Activated CD4-positive, alpha-beta T cell treated with anti-CD3 and anti-CD28 coated beads for 4 hours (primary cell): ENCODE measurements at regions not wholly inside any gene's neighbourhood (a gene's known extent, or its start where the extent isn't known, plus 50 kb on each side); places are given as distances from the start of the nearest gene placed in this dataset.
"Not testable (repeated sequence)": the region's sequence is repeated elsewhere in the genome, so short reads cannot be mapped to it uniquely, and the experiment has no call there.

Source experiments
- DNase-seq, 2 donors: peaks; one replicate each; pipeline ENCODE4 v3.0.0-alpha.2; 2020

- no peak for DNase-seq
Observed at GRCh38 chr2:8115456-8115855, 566.4 kb upstream of the ID2 start.

- DNase-seq: no peak
Observed at GRCh38 chr2:8115966-8116365, 565.9 kb upstream of the ID2 start.

DNA sequence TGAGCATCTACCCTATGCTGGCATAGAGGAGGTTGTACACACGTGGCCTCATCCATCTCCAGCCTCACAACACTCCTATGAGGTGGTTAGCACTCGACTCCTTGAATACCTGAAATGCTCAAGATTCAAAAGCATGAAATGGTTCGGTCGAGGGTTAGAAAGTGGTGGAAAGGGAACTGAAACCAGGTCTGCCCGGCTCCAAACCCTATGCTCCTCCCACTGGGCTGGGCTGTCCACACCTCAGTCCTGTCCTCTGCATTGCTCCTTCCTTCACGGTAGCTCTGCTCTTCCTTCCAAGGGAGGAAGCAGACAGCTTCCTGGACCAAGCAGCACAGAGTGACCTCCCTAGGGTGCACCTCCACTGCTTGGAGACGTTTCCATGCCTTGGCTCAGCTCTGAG is 565.2 kb upstream of the ID2 start:
- no peak for DNase-seq

DNA sequence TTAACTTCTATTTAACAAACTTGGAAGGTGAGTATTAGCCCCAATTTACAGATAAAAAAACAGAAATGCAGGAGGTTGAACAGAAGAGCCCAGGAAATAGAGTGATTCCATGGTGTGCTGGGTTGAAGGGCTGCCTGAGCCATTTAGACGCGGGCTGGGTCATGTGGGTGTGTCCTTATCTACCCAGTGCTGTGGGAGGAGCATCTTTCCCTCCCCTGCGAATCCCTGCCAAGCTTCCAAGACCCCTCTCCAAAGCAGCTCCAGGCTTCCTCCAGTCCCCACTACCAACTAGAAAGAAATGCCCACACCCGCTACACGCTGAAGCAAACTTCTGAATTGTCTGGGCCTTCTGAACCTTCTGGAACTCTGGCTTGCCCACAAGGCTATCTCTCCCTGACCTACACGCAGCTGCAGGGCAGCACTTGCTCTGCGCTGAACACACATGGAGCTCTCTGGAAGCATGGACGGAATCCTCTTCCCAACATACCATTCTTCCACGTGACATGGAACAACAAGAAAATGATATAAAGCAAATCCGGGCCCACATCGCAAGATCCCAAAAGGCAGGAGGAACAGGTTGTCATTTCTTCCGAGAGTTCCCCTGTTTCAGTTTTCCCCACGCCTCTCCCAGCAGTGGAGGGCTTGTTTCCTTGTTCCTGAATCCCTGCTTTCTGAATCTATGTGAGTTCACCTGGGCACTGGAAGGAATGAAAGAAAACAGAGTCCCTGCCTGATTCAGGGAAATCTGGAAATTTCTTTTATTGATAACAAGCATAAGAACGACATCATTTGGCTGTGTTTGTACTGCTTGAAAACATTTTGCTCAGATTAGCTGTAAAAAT is 562.7 kb upstream of the ID2 start:
- no peak for DNase-seq

- no peak for DNase-seq
Observed at GRCh38 chr2:8119782-8120505, 561.9 kb upstream of the ID2 start.

- DNase-seq: no peak
Observed at GRCh38 chr2:8120506-8120860, 561.4 kb upstream of the ID2 start.

- DNase-seq: no peak
Observed at GRCh38 chr2:8121022-8121825, 560.6 kb upstream of the ID2 start.

GRCh38 chr2:8121826-8122513 is 559.9 kb upstream of the ID2 start:
- no peak for DNase-seq

GRCh38 chr2:8122520-8122919 is 559.3 kb upstream of the ID2 start:
- DNase-seq: no peak

DNA sequence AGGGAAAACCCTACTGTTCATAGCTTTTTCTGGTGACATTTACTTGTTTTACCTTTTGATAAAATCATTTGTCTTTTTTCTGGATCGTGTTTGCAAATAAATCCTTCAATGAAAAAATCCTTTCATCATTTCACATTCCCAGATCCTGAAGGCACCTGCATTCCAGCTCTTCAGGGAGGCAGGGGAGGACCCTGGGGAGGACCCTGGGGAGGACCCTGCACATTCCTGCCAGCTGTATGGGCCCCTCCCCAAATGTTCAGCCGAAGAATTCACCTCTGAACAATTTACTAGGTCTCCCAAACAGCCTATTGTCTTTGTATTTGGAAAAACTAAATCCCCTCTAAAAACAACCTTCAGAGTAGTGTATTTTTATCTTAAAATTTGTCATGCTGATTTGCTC is 558.4 kb upstream of the ID2 start:
- DNase-seq: no peak

GRCh38 chr2:8125741-8126711 is 555.8 kb upstream of the ID2 start:
- no peak for DNase-seq

DNA sequence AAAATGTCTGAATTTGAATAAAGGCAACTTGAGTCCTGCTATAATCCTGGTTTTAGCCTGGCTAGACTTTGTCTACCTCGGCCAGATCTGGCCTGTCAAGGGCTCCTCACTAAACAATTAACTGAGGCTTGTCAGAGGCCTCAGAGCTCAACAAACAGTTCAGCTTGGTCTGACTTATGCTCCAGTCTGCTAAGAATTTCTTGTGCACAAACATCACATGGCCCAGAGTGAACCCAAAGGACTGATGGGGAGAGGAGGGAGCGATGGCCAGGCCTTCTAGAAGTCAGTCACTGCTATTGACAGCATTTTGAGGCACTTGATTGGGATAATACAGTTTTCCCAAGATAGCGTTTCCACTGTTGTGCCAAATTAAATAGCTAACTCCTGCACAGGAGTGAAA is 555.1 kb upstream of the ID2 start:
- DNase-seq: no peak

GRCh38 chr2:8131423-8131822 is 550.4 kb upstream of the ID2 start:
- DNase-seq: not testable (repeated sequence)

DNA sequence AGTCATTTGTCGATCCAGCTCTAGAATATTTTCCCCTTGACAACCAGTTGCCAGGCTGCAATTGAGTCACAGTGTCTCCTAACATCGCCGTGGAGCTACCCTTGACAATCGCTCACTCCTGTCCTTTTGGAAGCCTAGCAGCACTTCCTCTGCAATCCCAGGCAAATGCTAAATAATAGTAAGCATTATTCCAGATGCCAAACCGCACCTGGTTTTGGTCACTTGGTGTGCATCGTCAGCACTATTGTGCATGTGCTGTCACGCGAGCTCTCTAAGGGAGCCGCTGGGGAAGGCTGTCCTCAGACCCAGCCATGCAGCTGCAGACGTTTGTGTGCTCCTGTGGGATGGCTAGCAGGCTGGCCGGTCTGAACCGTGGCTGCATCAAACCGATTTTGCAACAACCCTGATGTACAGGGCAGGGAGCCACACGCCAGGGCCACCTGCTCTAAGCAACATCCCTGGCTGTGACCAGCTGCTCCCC is 549.5 kb upstream of the ID2 start:
- DNase-seq: no peak

DNA sequence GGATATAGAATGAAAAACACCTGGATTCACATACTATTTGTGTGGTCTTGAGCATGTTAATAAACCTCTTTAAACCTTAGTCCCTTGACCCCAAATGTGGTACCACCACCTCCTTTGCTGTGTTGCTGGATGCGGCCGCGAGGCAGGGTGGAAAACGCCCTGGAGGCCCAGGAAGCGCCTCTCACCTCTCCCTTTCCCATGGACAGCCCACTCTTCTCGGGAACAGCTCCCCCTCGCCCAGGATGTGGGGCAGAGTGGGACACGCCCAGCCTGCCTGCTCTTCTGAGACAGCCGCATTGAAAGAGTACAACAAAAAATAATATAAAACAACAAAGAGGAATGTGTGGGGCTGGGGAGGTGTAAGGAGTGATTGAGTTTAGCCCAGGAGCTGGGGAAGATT is 549.0 kb upstream of the ID2 start:
- no peak for DNase-seq

DNA sequence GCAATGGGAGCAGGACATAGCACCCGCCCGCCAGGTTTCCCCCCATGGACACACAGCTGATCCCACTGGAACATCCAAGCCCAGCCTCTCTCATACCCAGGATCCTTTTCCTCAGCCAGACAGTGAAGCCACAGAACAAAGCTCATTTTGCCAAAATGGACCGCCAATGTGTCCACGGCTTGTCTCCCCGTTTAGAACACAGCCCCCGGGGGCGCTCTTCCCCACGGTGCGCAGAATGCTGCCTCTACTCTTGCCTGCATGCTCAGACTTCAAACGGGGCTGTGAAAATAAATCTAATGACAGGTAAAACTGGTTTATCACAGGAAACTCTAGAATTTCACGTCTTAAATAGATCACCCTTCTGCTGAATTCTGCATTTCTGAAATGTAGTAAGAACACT is 548.5 kb upstream of the ID2 start:
- DNase-seq: no peak

- DNase-seq: no peak
Observed at GRCh38 chr2:8133913-8134472, 547.9 kb upstream of the ID2 start.

DNA sequence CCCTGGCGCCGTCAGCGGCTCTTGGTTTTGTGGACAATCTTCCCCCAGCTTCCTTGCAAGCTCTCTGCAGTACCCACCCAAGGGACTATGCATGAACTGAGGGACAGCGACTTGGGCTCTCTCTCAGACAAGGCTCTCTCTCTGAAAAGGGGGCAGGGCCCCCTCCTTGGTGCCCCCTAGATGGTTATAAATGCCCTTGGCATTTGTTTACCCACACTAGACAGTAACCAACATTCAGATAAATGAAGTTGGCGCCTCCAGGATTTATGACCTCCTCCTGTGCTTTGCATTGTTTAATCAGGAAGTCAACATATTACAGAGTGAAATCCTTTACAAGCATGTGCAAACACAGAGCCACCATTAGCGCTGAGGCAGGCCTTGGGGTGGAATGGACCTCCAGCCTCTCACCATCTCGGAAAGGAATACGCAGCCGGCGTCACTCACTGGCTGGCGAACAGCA is 547.4 kb upstream of the ID2 start:
- no peak for DNase-seq

DNA sequence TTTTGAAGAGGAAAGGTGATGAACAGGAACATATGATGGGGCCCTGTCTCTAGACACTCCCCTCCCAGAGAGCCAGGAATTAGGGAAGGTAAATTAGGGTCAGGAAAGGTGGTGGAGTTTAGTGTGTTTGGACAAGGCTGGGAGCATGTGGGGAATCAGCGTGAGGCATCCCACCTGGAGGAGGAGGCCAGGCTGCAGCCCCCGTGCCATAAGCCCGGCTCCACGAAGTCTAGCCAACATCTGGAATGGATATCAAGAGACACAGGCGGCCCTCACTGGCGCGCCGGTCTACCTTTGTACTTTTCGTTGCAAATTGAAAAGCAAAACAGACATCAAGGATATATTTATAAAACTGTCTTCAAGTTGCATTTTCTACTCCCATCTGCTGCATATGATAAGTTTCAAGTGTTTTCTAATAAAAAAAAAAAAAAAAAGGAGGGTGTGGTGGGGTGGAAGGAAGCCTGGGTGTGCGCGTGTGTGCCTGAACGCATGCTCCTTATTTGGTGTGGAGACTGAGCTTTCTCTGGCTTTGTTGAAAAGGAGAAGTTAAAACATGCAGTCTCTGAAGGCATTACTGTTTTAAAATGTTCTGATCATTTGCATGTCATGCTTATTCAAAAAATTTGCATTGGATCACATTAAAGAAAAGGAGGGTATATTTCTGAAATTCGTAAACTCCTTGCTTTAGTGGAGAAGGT is 546.7 kb upstream of the ID2 start:
- no peak for DNase-seq

DNA sequence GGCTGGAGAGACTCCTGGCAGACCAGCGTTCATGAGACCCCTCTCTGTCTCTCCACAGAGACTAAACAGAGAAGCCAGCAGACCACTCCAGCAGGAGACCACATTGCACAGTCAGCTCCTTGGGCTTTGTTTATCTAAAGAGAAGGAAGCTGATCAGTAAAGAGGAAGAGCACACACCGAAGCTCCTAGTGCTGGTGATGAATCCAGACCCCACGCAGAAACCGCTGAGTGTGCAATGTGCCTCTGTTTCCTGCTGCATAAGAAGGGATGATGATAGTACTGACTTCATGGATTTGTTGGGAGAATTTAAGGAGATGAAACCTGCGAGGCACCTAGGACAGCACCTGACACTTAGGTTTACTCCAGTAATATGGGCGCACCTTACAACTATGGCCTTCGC is 544.1 kb upstream of the ID2 start:
- no peak for DNase-seq

DNA sequence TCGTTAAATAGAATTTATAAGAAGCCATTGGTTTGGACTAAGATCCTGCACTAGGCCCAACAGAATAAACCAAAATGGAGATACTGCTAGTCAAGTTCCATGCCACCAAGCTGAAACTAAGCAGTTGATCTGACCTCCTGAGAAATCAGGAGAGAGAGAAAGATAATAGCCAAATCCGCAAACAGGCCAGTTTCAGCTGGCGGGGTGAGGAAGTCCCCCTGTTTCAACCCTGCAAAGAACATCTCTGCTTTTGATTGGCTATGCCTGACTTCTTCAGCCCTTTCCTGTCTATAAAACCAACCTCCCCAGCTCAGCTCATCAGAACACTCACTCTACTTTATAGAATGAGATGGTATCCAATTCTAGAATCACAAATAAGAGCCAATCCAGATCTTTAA is 543.3 kb upstream of the ID2 start:
- DNase-seq: no peak
